ENCODE measurements at regions not wholly inside any gene's neighbourhood (a gene's known extent, or its start where the extent isn't known, plus 50 kb on each side); places are given as distances from the start of the nearest gene placed in this dataset.
"Not testable (repeated sequence)": the region's sequence is repeated elsewhere in the genome, so short reads cannot be mapped to it uniquely, and the experiment has no call there.

- no peaks in the 10 kb centered on the region for H3K4me1 Mint-ChIP-seq (ENCODE audit: low read depth)
- no peaks in the 10 kb centered on the region for H3K36me3 Mint-ChIP-seq (ENCODE audit: low read depth)
- H3K27me3 Mint-ChIP-seq (ENCODE audit: low read depth), result no peaks in the 10 kb centered on the region
- no peak overlapping the region for H3K4me3 Mint-ChIP-seq
- H3K27ac Mint-ChIP-seq, result no peak overlapping the region
- ChIA-PET POLR2A (no interaction called here), CTCF (no interaction called here)
- H3K9me3 Mint-ChIP-seq (ENCODE audit: insufficient read depth), result peaks cover 6% of the 10 kb centered on the region
- ATAC-seq (no peak), DNase-seq (no peak)
Observed at GRCh38 chr7:52615021-52615695, 420.3 kb upstream of the POM121L12 start.

DNA sequence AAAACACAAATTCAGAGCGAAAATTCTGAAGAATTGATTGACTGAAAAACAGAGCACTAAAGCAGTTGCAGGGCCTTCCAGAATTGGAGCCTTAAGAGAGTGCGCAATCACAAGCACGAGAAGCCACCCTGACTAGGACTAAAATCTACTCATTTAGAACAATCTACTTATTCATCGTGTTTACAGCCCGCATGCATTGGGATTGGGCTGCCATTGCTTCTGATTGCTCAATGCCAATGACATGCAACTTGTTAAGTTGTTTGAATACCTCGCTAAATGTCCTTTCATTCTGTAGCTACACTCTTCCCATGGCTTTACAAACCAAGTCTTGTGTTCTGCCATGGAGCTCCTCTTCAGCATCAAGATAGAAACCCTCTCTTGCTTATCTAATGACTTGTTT is 425.9 kb upstream of the POM121L12 start:
- ChIA-PET CTCF (no interaction called here), POLR2A (no interaction called here)
- Mint-ChIP-seq H3K4me1 (ENCODE audit: low read depth) (no peaks in the 10 kb centered on the region), H3K27ac (no peak overlapping the region), H3K27me3 (ENCODE audit: low read depth) (no peaks in the 10 kb centered on the region), H3K36me3 (ENCODE audit: low read depth) (no peaks in the 10 kb centered on the region), H3K9me3 (ENCODE audit: insufficient read depth) (no peaks in the 10 kb centered on the region), H3K4me3 (no peak overlapping the region)
- no peak for ATAC-seq
- DNase-seq, result no peak

DNA sequence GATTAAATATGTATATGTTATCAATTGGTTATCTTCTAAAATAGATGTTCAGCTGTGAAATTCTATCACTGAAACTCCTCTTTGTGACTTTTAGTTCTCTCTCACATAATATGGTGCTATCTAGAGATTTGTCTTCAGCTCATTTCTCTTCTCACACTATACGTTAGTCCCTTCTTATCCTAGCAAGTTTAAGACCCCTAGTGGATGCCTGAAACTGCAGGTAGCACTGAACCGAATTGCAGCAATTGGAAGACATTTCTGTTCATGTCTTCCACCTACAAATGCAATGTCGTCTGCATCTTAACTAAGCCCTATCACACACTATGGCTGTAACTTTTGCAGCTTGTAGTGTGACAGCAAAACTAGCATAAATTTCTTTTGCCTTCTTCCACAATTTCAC is 442.7 kb upstream of the POM121L12 start:
- Mint-ChIP-seq H3K36me3 (ENCODE audit: low read depth) (no peaks in the 10 kb centered on the region), H3K27ac (no peak overlapping the region), H3K4me3 (no peak overlapping the region), H3K27me3 (ENCODE audit: low read depth) (no peaks in the 10 kb centered on the region), H3K4me1 (ENCODE audit: low read depth) (no peaks in the 10 kb centered on the region), H3K9me3 (ENCODE audit: insufficient read depth) (peaks cover 6% of the 10 kb centered on the region)
- no peak for DNase-seq
- CTCF ChIA-PET, result no interaction called here
- POLR2A ChIA-PET, result interaction anchor here (0.6 kb wide), 1 partner anchor 1216 kb away, joined by 3 read pairs; no protein-coding TSS in a partner anchor
- no peak for ATAC-seq

DNA sequence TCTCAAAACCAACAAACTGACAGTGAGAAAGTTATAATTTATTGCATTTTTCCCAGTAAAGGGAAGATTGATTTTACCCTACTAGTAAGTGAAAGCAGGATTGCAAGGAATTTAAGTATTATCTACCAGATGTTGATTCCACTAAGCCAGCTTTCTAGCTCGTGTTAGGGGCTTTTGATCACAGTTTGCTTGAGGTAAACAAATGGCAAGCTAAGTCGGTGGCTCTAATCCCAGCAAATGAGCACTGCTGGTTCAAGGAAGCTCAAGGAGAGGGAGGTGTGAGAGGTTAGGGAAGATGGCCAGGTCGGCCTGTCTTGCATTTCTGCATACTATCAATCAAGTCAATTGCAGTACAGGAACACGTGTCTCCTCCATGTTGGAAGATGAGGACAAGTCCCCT is 448.7 kb upstream of the POM121L12 start:
- ChIA-PET CTCF (no interaction called here), POLR2A (no interaction called here)
- Mint-ChIP-seq H3K4me1 (ENCODE audit: low read depth) (no peaks in the 10 kb centered on the region), H3K27me3 (ENCODE audit: low read depth) (no peaks in the 10 kb centered on the region), H3K27ac (no peak overlapping the region), H3K4me3 (no peak overlapping the region), H3K36me3 (ENCODE audit: low read depth) (no peaks in the 10 kb centered on the region), H3K9me3 (ENCODE audit: insufficient read depth) (no peaks in the 10 kb centered on the region)
- ATAC-seq, result no peak
- DNase-seq, result no peak

DNA sequence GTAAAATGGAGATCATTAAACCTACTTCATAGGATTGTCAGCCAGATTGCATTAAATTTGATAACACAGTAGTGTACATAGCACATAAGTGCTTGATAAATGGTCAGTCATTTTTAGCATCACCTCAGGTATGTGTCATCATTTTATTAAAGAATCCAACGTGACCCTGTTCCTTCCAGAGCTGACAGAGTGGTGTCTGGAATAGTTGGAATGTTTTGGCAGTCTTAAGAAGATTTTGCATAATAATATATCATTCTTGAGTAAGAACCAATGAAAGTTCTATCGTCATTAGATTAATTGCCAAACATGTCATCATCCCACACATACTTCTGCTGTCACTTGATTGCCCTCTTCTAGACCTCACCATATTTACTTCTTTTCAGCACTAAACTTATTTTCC is 451.4 kb upstream of the POM121L12 start:
- ATAC-seq, result no peak
- H3K36me3 Mint-ChIP-seq (ENCODE audit: low read depth), result no peaks in the 10 kb centered on the region
- H3K27ac Mint-ChIP-seq, result no peak overlapping the region
- H3K27me3 Mint-ChIP-seq (ENCODE audit: low read depth), result no peaks in the 10 kb centered on the region
- ChIA-PET CTCF (no interaction called here), POLR2A (no interaction called here)
- H3K4me1 Mint-ChIP-seq (ENCODE audit: low read depth), result no peaks in the 10 kb centered on the region
- H3K9me3 Mint-ChIP-seq (ENCODE audit: insufficient read depth), result peaks cover 5% of the 10 kb centered on the region
- H3K4me3 Mint-ChIP-seq, result no peak overlapping the region
- no peak for DNase-seq

GRCh38 chr7:52573141-52573540 is 462.3 kb upstream of the POM121L12 start:
- CTCF ChIA-PET; ATAC-seq; H3K4me1 Mint-ChIP-seq (ENCODE audit: low read depth); H3K27ac Mint-ChIP-seq; H3K4me3 Mint-ChIP-seq; H3K27me3 Mint-ChIP-seq (ENCODE audit: low read depth); H3K36me3 Mint-ChIP-seq (ENCODE audit: low read depth); POLR2A ChIA-PET; H3K9me3 Mint-ChIP-seq (ENCODE audit: insufficient read depth); DNase-seq: not testable (repeated sequence)

DNA sequence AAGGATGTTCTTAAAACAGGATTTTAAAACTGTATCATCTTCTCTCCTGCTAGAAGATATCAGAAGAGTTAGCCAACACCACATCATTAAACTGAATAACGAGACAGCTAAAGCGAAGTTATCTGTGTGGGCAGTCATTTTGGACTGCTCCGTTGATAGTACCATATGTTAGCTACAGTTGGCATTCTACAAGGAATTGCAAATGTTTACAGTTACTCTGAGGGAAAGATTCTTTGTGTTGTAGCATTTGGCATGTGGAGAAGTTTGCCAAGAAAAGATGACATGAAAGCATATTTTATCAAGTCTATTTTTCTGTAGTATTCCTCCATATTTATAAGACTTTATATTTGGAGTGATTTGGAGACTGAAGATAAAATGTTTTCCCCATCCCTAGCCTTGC is 464.4 kb upstream of the POM121L12 start:
- no peak for ATAC-seq
- H3K4me3 Mint-ChIP-seq, result no peak overlapping the region
- no peaks in the 10 kb centered on the region for H3K27me3 Mint-ChIP-seq (ENCODE audit: low read depth)
- POLR2A ChIA-PET, result no interaction called here
- H3K36me3 Mint-ChIP-seq (ENCODE audit: low read depth), result no peaks in the 10 kb centered on the region
- CTCF ChIA-PET, result no interaction called here
- DNase-seq, result no peak
- H3K27ac Mint-ChIP-seq, result no peak overlapping the region
- no peaks in the 10 kb centered on the region for H3K4me1 Mint-ChIP-seq (ENCODE audit: low read depth)
- H3K9me3 Mint-ChIP-seq (ENCODE audit: insufficient read depth), result peaks cover 4% of the 10 kb centered on the region

- DNase-seq (no peak), ATAC-seq (no peak)
- Mint-ChIP-seq H3K4me3 (no peak overlapping the region), H3K27ac (no peak overlapping the region), H3K27me3 (ENCODE audit: low read depth) (no peaks in the 10 kb centered on the region), H3K9me3 (ENCODE audit: insufficient read depth) (peaks cover 4% of the 10 kb centered on the region), H3K4me1 (ENCODE audit: low read depth) (no peaks in the 10 kb centered on the region), H3K36me3 (ENCODE audit: low read depth) (no peaks in the 10 kb centered on the region)
- CTCF ChIA-PET, result no interaction called here
- POLR2A ChIA-PET, result no interaction called here
Observed at GRCh38 chr7:52569151-52569550, 466.3 kb upstream of the POM121L12 start.

DNA sequence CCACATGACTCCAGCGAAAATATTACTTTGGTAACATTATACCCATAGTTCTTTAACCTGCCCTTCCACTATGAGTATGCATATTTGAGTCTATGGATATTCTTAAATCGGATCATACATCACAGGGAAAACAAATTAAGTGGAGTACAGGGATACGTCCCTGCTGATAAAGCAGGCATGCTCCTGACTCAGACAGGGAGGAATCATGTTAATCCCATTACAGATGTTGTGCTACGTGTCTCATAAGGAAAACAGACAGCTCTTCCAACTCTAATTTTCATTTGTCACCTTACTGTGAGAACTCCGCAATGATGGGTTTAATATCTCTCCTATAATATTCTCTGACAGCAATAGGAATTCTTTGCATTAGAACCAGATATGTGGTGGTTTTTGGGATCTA is 469.5 kb upstream of the POM121L12 start:
- H3K27me3 Mint-ChIP-seq (ENCODE audit: low read depth), result no peaks in the 10 kb centered on the region
- ChIA-PET POLR2A (no interaction called here), CTCF (no interaction called here)
- no peak overlapping the region for H3K4me3 Mint-ChIP-seq
- H3K27ac Mint-ChIP-seq, result no peak overlapping the region
- ATAC-seq (no peak), DNase-seq (no peak)
- H3K9me3 Mint-ChIP-seq (ENCODE audit: insufficient read depth), result no peaks in the 10 kb centered on the region
- H3K36me3 Mint-ChIP-seq (ENCODE audit: low read depth), result no peaks in the 10 kb centered on the region
- no peaks in the 10 kb centered on the region for H3K4me1 Mint-ChIP-seq (ENCODE audit: low read depth)

GRCh38 chr7:52555805-52556204 is 479.6 kb upstream of the POM121L12 start:
- no peaks in the 10 kb centered on the region for H3K27me3 Mint-ChIP-seq (ENCODE audit: low read depth)
- POLR2A ChIA-PET, result no interaction called here

DNA sequence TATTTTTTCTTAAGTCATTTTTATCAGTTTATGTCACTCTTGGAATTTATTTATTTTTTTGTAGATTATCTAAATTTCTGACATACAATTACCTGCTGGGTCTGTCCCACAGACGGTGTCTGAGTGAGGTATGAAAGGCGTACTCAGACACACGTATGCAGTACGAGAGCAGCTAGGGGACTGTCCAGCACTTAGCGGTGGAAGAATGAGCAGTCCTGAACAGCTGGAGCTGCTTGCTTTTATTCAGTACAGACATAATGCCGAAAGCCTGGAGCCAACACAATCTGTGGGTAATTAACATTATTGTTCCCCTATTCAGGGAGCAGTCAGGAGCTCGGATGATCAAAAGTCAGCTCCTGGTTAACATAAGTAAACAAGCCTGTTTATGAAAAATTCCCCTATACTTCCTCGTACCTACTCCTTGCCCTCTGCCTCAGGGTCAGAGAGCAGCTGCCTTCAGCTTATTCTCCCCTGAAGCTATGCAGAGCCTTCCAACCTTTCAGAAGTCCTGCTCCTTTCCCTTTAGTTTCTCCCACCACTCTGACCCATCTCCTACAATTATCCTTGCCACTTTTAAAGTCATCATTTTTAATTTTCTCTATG is 488.0 kb upstream of the POM121L12 start:
- Mint-ChIP-seq H3K4me1 (ENCODE audit: low read depth) (no peaks in the 10 kb centered on the region), H3K36me3 (ENCODE audit: low read depth) (no peaks in the 10 kb centered on the region), H3K27me3 (ENCODE audit: low read depth) (no peaks in the 10 kb centered on the region), H3K4me3 (no peak overlapping the region), H3K9me3 (ENCODE audit: insufficient read depth) (peaks cover 6% of the 10 kb centered on the region), H3K27ac (no peak overlapping the region)
- ATAC-seq (no peak), DNase-seq (no peak)
- POLR2A ChIA-PET, result no interaction called here
- CTCF ChIA-PET, result no interaction called here

More at GRCh38 chr7:52555805-52556204, 479.6 kb upstream of the POM121L12 start:
- Mint-ChIP-seq H3K27ac (no peak overlapping the region), H3K4me1 (ENCODE audit: low read depth) (no peaks in the 10 kb centered on the region), H3K4me3 (no peak overlapping the region), H3K36me3 (ENCODE audit: low read depth) (no peaks in the 10 kb centered on the region), H3K9me3 (ENCODE audit: insufficient read depth) (no peaks in the 10 kb centered on the region)
- ATAC-seq, result no peak
- no peak for DNase-seq
- CTCF ChIA-PET, result no interaction called here

DNA sequence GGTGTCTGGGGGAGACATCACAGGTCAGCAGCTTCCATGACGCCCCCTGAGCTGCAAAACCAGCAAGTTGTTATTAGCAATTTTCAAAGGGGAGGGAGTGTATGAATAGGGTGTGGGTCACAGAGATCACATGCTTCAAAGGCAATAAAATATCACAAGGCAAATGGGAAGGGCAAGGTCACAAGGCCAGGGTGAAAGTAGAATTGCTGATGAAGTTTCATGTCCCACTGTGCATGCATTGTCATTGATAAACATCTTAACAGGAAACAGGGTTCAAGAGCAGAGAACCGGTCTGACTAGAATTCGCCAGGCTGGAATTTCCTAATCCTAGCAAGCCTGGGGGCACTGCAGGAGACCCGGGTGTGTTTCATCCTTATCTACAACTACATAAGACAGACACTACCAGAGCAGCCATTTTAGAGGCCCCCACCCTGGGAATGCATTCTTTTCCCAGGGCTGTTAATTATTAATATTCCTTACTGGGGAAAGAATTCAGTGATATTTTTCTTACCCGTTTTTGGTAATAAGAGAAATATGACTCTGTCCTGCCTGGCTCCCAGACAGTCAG is 494.2 kb upstream of the POM121L12 start:
- H3K27ac Mint-ChIP-seq; CTCF ChIA-PET; POLR2A ChIA-PET; H3K36me3 Mint-ChIP-seq (ENCODE audit: low read depth); H3K27me3 Mint-ChIP-seq (ENCODE audit: low read depth); ATAC-seq; H3K4me1 Mint-ChIP-seq (ENCODE audit: low read depth); DNase-seq; H3K4me3 Mint-ChIP-seq: not testable (repeated sequence)
- peaks cover 12% of the 10 kb centered on the region for H3K9me3 Mint-ChIP-seq (ENCODE audit: insufficient read depth)

- no peaks in the 10 kb centered on the region for H3K36me3 Mint-ChIP-seq (ENCODE audit: low read depth)
- no peaks in the 10 kb centered on the region for H3K4me1 Mint-ChIP-seq (ENCODE audit: low read depth)
- peaks cover 10% of the 10 kb centered on the region for H3K9me3 Mint-ChIP-seq (ENCODE audit: insufficient read depth)
- H3K4me3 Mint-ChIP-seq, result no peak overlapping the region
- H3K27me3 Mint-ChIP-seq (ENCODE audit: low read depth), result no peaks in the 10 kb centered on the region
- no peak overlapping the region for H3K27ac Mint-ChIP-seq
- DNase-seq (no peak), ATAC-seq (no peak)
- ChIA-PET CTCF (no interaction called here), POLR2A (no interaction called here)
Observed at GRCh38 chr7:52540041-52540440, 495.4 kb upstream of the POM121L12 start.

Measured in activated CD8-positive, alpha-beta T cell treated with anti-CD3 and anti-CD28 coated beads, Interleukin-2, amount 10 ng/mL, durations not matched to agents 7 days and 5 days (primary cell).